ENCODE measurements at regions not wholly inside any gene's neighbourhood (a gene's known extent, or its start where the extent isn't known, plus 50 kb on each side); places are given as distances from the start of the nearest gene placed in this dataset.

- Histone ChIP-seq H3K27ac (no peak overlapping the region), H3K4me1 (no peaks in the 10 kb centered on the region), H3K27me3 (ENCODE audit: low read depth) (no peaks in the 10 kb centered on the region), H3K36me3 (no peaks in the 10 kb centered on the region), H3K9me3 (no peaks in the 10 kb centered on the region), H3K4me3 (no peak overlapping the region)
- intact Hi-C loops (cut with DNase I): no loop called here
- ATAC-seq (no peak), DNase-seq (no peak)
- TF ChIP-seq CTCF (IDR thresholded peaks at IDR 0.05): no peak
Observed at GRCh38 chr4:12873351-12873750, 610.8 kb downstream of the RAB28 start.

- no peaks in the 10 kb centered on the region for H3K36me3 ChIP-seq
- no peaks in the 10 kb centered on the region for H3K27me3 ChIP-seq (ENCODE audit: low read depth)
- ATAC-seq (no peak), DNase-seq (no peak)
- TF ChIP-seq CTCF (IDR thresholded peaks at IDR 0.05): no peak
- H3K4me1 ChIP-seq: no peaks in the 10 kb centered on the region
- no peak overlapping the region for H3K4me3 ChIP-seq
- no peak overlapping the region for H3K27ac ChIP-seq
- H3K9me3 ChIP-seq: no peaks in the 10 kb centered on the region
- intact Hi-C loops (cut with DNase I): no loop called here
Observed at GRCh38 chr4:12861422-12861821, 622.7 kb downstream of the RAB28 start.

- Histone ChIP-seq H3K27ac (no peak overlapping the region), H3K36me3 (no peaks in the 10 kb centered on the region), H3K27me3 (ENCODE audit: low read depth) (peaks cover 9% of the 10 kb centered on the region), H3K9me3 (no peaks in the 10 kb centered on the region), H3K4me1 (no peaks in the 10 kb centered on the region), H3K4me3 (no peak overlapping the region)
- intact Hi-C loops (cut with DNase I): loop anchor here (10.0 kb wide), 1 partner anchor 692 kb away; the partner anchor contains the start of gene NKX3-2
- peak; percentile 45 for TF ChIP-seq CTCF (IDR thresholded peaks at IDR 0.05)
- no peak for DNase-seq
- peak in 1 of 2 donors; percentile 53 for ATAC-seq
Observed at GRCh38 chr4:12852338-12853307, 631.5 kb downstream of the RAB28 start.

GRCh38 chr4:12846368-12846767, 637.8 kb downstream of the RAB28 start:
- no peak overlapping the region for H3K4me3 ChIP-seq
- no peaks in the 10 kb centered on the region for H3K36me3 ChIP-seq
- H3K4me1 ChIP-seq: no peaks in the 10 kb centered on the region
- no peaks in the 10 kb centered on the region for H3K9me3 ChIP-seq
- ATAC-seq (no peak), DNase-seq (no peak)
- H3K27me3 ChIP-seq (ENCODE audit: low read depth): peaks cover 9% of the 10 kb centered on the region
- intact Hi-C loops (cut with DNase I): no loop called here
- no peak for TF ChIP-seq CTCF (IDR thresholded peaks at IDR 0.05)
- no peak overlapping the region for H3K27ac ChIP-seq

- H3K36me3 ChIP-seq: no peaks in the 10 kb centered on the region
- intact Hi-C loops (cut with DNase I): no loop called here
- DNase-seq (no peak), ATAC-seq (no peak)
- no peaks in the 10 kb centered on the region for H3K9me3 ChIP-seq
- no peak overlapping the region for H3K27ac ChIP-seq
- TF ChIP-seq CTCF (IDR thresholded peaks at IDR 0.05): no peak
- H3K4me1 ChIP-seq: no peaks in the 10 kb centered on the region
- peaks cover 6% of the 10 kb centered on the region for H3K27me3 ChIP-seq (ENCODE audit: low read depth)
- no peak overlapping the region for H3K4me3 ChIP-seq
Observed at GRCh38 chr4:12844141-12844540, 640.0 kb downstream of the RAB28 start.

Measured in lower lobe of right lung (tissue), 2 donors.